ENCODE measurements at regions not wholly inside any gene's neighbourhood (a gene's known extent, or its start where the extent isn't known, plus 50 kb on each side); places are given as distances from the start of the nearest gene placed in this dataset.

DNA sequence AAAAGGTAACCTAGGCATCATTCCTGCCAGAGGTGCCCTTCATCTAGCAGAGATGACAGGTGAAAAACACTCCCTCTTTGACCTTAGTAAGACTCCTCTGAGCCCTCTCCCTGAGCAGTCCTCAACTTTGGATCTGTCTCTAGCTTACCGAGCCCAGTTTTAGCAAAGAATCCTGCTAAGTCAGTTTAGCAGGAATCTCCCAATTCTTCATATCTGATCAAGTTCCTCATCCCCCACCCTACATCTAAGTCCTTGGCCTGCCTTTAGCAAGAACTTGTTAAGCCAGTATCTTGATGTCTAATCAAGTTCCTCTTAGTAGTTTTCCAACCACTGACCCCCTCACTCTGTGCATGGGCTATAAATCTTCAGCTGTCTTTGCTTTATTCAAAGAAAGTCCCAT, 235.6 kb downstream of the OMA1 start:
- TF ChIP-seq EZH2 (IDR thresholded peaks at IDR 0.05; ENCODE audit: borderline replicate concordance, insufficient read depth, low read depth, low read length, poor library complexity, severe bottlenecking) = no peak
- TF ChIP-seq, protein P1, sequence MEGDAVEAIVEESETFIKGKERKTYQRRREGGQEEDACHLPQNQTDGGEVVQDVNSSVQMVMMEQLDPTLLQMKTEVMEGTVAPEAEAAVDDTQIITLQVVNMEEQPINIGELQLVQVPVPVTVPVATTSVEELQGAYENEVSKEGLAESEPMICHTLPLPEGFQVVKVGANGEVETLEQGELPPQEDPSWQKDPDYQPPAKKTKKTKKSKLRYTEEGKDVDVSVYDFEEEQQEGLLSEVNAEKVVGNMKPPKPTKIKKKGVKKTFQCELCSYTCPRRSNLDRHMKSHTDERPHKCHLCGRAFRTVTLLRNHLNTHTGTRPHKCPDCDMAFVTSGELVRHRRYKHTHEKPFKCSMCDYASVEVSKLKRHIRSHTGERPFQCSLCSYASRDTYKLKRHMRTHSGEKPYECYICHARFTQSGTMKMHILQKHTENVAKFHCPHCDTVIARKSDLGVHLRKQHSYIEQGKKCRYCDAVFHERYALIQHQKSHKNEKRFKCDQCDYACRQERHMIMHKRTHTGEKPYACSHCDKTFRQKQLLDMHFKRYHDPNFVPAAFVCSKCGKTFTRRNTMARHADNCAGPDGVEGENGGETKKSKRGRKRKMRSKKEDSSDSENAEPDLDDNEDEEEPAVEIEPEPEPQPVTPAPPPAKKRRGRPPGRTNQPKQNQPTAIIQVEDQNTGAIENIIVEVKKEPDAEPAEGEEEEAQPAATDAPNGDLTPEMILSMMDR (IDR thresholded peaks at IDR 0.05) = no peak
